ENCODE measurements at regions not wholly inside any gene's neighbourhood (a gene's known extent, or its start where the extent isn't known, plus 50 kb on each side); places are given as distances from the start of the nearest gene placed in this dataset.

DNA sequence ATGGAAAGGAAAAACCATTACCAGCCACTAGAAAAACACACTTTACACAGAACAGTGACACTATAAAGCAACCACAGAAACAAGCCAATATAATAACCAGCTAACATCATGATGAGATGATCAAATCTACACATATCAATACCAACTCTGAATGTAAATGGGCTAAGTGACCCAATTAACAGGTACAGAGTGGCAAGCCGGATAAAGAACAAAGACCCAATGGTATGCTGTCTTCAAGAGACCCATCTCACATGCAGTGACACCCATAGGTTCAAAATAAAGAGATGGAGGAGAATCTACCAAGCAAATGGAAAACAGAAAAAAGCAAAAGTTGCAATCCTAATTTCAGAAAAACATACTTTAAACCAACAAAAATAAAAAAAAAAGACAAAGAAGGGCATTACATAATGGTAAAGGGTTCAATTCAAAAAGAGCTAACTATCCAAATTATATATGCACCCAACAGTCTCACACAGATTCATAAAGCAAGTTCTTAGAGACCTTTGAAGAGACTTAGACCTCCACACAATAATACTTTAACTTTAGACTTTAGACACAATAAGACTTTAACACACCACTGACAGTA is 160.3 kb upstream of the TMEM45B start:
- TF ChIP-seq, protein P1, sequence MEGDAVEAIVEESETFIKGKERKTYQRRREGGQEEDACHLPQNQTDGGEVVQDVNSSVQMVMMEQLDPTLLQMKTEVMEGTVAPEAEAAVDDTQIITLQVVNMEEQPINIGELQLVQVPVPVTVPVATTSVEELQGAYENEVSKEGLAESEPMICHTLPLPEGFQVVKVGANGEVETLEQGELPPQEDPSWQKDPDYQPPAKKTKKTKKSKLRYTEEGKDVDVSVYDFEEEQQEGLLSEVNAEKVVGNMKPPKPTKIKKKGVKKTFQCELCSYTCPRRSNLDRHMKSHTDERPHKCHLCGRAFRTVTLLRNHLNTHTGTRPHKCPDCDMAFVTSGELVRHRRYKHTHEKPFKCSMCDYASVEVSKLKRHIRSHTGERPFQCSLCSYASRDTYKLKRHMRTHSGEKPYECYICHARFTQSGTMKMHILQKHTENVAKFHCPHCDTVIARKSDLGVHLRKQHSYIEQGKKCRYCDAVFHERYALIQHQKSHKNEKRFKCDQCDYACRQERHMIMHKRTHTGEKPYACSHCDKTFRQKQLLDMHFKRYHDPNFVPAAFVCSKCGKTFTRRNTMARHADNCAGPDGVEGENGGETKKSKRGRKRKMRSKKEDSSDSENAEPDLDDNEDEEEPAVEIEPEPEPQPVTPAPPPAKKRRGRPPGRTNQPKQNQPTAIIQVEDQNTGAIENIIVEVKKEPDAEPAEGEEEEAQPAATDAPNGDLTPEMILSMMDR (IDR thresholded peaks at IDR 0.05; ENCODE audit: poor library complexity): no peak
- TF ChIP-seq EZH2 (IDR thresholded peaks at IDR 0.05; ENCODE audit: borderline replicate concordance) (no peak), EZH2phosphoT487 (IDR thresholded peaks at IDR 0.05; ENCODE audit: low read depth, severe bottlenecking, unreplicated experiment) (no peak)

All from hepatocyte (in vitro differentiated cells).